Fibroblast of lung (primary cell): ENCODE measurements at regions not wholly inside any gene's neighbourhood (a gene's known extent, or its start where the extent isn't known, plus 50 kb on each side); places are given as distances from the start of the nearest gene placed in this dataset.

ENCODE experiments used
- DNase-seq, 2 donors: peaks; one replicate each; pipeline versions ENCODE4 v3.0.0 to v3.0.0-alpha.2; 2010; ENCODE audit warnings: low read depth in 2 of 2
- H2AFZ ChIP-seq: 2 replicates; pipeline ENCODE4 v1.5.1; 2012; ENCODE audit warnings: low read length, control low read depth, inconsistent platforms
- H3K27ac ChIP-seq: 2 replicates; pipeline ENCODE4 v1.5.1; 2011; ENCODE audit warnings: low read length, control low read depth; ENCODE audit not compliant: insufficient read depth
- H3K27me3 ChIP-seq: 2 replicates; pipeline ENCODE4 v1.5.1; 2011; ENCODE audit warnings: mild to moderate bottlenecking, low read length; ENCODE audit not compliant: control insufficient read depth, insufficient read depth
- H3K36me3 ChIP-seq: 2 replicates; pipeline ENCODE4 v1.5.1; 2011; ENCODE audit warnings: low read length; ENCODE audit not compliant: control insufficient read depth, insufficient read depth
- H3K4me1 ChIP-seq: 2 replicates; pipeline ENCODE4 v1.5.1; 2011; ENCODE audit warnings: low read length; ENCODE audit not compliant: control insufficient read depth, insufficient read depth; ENCODE audit errors: extremely low read depth
- H3K4me2 ChIP-seq: 2 replicates; pipeline ENCODE4 v1.5.1; 2011; ENCODE audit warnings: low read length, control low read depth; ENCODE audit not compliant: insufficient read depth; ENCODE audit errors: extremely low read depth
- H3K4me3 ChIP-seq, 4 experiments: fragments of 200-600 bp in 1 of 4; sonication (generic) in 1 of 4; replicated peaks in 1 of 4; 2 replicates each; pipeline ENCODE4 v1.5.1; 2011 to 2016; ENCODE audit warnings: low read length in 4 of 4, low read depth in 3 of 4, mild to moderate bottlenecking in 3 of 4, control low read depth in 2 of 4, inconsistent platforms in 1 of 4, mixed read lengths in 1 of 4; ENCODE audit not compliant: insufficient read depth in 1 of 4; ENCODE audit errors: control extremely low read depth in 1 of 4
- H3K79me2 ChIP-seq: 2 replicates; pipeline ENCODE4 v1.5.1; 2012; ENCODE audit warnings: mild to moderate bottlenecking, low read length, inconsistent platforms; ENCODE audit not compliant: control insufficient read depth, insufficient read depth
- H3K9ac ChIP-seq: 2 replicates; pipeline ENCODE4 v1.5.1; 2011; ENCODE audit warnings: mild to moderate bottlenecking, low read length, control low read depth; ENCODE audit not compliant: insufficient read depth
- H3K9me3 ChIP-seq: 2 replicates; pipeline ENCODE4 v1.5.1; 2012; ENCODE audit warnings: low read depth, low read length; ENCODE audit not compliant: control insufficient read depth, insufficient read depth
- H4K20me1 ChIP-seq: 2 replicates; pipeline ENCODE4 v1.5.1; 2011; ENCODE audit warnings: low read length; ENCODE audit not compliant: control insufficient read depth, insufficient read depth; ENCODE audit errors: extremely low read depth
- EZH2 ChIP-seq: IDR thresholded peaks from 2 replicates; pipeline ENCODE4 v1.5.1; 2012; ENCODE audit warnings: low read length, control low read depth, mild to moderate bottlenecking; ENCODE audit errors: missing control alignments
- TF ChIP-seq, protein P1 (sequence below), 2 donors: IDR thresholded peaks in 1 of 2; conservative IDR thresholded peaks in 1 of 2; 1 replicate in 1 of 2; 2 replicates in 1 of 2; pipeline ENCODE4 v1.5.1; 2011 to 2012; ENCODE audit warnings: low read length in 2 of 2, control low read depth in 1 of 2, inconsistent platforms in 1 of 2, low read depth in 1 of 2, mild to moderate bottlenecking in 1 of 2

DNA sequence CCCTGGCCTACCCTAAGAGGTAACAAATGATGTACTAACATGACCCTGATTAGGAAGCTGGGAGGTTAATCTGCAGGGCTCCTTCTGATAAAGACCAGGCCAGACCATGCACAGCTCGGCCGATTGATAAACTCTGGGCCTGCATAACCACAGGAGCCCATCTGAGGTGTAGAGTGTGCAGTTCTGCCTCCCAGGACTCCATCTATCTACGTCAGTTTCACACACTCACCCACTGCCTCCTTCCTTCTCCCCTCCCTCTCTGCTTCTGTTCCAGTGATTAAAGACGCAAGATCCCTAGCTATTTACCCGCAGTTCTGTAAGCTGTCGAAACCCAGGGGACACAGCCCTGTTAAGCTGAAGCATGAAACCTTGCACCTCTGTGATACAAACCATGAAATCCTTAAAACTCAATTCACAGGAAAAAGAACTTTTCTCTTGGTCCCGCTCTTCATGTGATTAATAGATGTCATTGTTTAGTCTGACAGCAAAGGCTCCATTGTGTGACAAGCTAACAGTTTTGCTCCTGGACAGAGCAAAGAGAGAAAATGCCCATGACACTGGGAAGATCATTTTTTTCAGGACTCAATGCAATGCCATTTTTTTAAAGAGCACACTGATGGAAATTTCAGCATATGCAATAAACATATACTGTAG is 470.6 kb downstream of the MAFB start:
- Histone ChIP-seq H3K27me3 (no peaks in the 10 kb centered on the region), H3K9me3 (no peaks in the 10 kb centered on the region), H3K9ac (no peak overlapping the region), H3K79me2 (no peaks in the 10 kb centered on the region), H2AFZ (no peak overlapping the region), H3K4me1 (no peaks in the 10 kb centered on the region), H3K4me2 (no peak overlapping the region), H4K20me1 (no peaks in the 10 kb centered on the region), H3K27ac (no peak overlapping the region), H3K36me3 (no peaks in the 10 kb centered on the region), H3K4me3 (no peak overlapping the region)
- TF ChIP-seq EZH2: no peak
- TF ChIP-seq, protein P1, sequence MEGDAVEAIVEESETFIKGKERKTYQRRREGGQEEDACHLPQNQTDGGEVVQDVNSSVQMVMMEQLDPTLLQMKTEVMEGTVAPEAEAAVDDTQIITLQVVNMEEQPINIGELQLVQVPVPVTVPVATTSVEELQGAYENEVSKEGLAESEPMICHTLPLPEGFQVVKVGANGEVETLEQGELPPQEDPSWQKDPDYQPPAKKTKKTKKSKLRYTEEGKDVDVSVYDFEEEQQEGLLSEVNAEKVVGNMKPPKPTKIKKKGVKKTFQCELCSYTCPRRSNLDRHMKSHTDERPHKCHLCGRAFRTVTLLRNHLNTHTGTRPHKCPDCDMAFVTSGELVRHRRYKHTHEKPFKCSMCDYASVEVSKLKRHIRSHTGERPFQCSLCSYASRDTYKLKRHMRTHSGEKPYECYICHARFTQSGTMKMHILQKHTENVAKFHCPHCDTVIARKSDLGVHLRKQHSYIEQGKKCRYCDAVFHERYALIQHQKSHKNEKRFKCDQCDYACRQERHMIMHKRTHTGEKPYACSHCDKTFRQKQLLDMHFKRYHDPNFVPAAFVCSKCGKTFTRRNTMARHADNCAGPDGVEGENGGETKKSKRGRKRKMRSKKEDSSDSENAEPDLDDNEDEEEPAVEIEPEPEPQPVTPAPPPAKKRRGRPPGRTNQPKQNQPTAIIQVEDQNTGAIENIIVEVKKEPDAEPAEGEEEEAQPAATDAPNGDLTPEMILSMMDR (conservative IDR thresholded peaks at IDR 0.05 in 1 of 2, IDR thresholded peaks at IDR 0.05 in 1 of 2; ENCODE audit: low read depth in 1 of 2, low read length in 2 of 2): no peak
- no peak for DNase-seq

DNA sequence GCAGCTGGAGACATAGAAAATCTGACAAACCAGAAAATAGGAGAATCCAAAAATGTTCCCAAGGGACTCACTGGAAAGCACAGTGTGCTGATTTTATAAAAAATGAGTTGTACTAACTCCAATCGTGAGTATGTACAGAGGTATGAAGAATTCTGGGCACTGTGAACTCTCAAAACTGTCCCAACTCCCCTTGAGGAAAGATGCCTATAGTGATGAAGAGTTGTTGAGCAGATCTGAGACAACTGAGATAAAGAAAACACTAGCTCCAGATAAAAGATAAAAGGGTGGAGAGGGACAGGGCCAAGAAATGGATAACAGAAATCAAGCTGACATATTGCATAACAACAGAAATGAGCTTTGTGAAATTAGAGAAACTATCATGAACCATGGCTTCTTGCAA is 481.4 kb downstream of the MAFB start:
- no peak overlapping the region for H3K4me3 ChIP-seq
- no peaks in the 10 kb centered on the region for H4K20me1 ChIP-seq
- H2AFZ ChIP-seq: no peak overlapping the region
- H3K27me3 ChIP-seq: no peaks in the 10 kb centered on the region
- TF ChIP-seq EZH2: no peak
- TF ChIP-seq, protein P1 (conservative IDR thresholded peaks at IDR 0.05 in 1 of 2, IDR thresholded peaks at IDR 0.05 in 1 of 2; ENCODE audit: low read depth in 1 of 2, low read length in 2 of 2): no peak
- H3K9me3 ChIP-seq: no peaks in the 10 kb centered on the region
- H3K9ac ChIP-seq: no peak overlapping the region
- H3K36me3 ChIP-seq: no peaks in the 10 kb centered on the region
- no peaks in the 10 kb centered on the region for H3K4me1 ChIP-seq
- H3K4me2 ChIP-seq: no peak overlapping the region
- no peaks in the 10 kb centered on the region for H3K79me2 ChIP-seq
- no peak overlapping the region for H3K27ac ChIP-seq
- no peak for DNase-seq

DNA sequence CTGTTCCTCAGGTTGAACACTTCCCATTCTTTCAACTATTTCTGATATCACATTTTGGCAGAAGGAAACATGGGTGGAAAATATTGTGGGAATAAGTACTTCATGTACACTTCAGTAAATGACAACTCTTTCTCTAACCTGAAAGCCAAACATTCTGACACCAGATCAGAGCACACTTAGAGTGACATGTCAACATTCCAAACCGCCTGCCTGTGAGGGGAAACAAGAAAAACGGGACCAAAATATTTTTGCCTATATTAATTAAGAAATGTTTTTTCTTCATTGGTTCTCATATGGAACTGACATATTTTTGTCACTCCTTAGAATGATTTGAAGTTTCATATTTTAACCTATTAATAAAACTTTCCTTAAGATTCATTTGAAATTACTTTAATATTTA is 483.1 kb downstream of the MAFB start:
- Histone ChIP-seq H3K9ac (no peak overlapping the region), H3K27ac (no peak overlapping the region), H3K4me1 (no peaks in the 10 kb centered on the region), H3K4me2 (no peak overlapping the region), H3K27me3 (no peaks in the 10 kb centered on the region), H2AFZ (no peak overlapping the region), H4K20me1 (no peaks in the 10 kb centered on the region), H3K79me2 (no peaks in the 10 kb centered on the region), H3K4me3 (no peak overlapping the region), H3K36me3 (no peaks in the 10 kb centered on the region), H3K9me3 (no peaks in the 10 kb centered on the region)
- no peak for DNase-seq
- TF ChIP-seq EZH2: no peak
- TF ChIP-seq, protein P1 (conservative IDR thresholded peaks at IDR 0.05 in 1 of 2, IDR thresholded peaks at IDR 0.05 in 1 of 2; ENCODE audit: low read depth in 1 of 2, low read length in 2 of 2): no peak
